Neural progenitor cell (in vitro differentiated cells): ENCODE measurements at regions not wholly inside any gene's neighbourhood (a gene's known extent, or its start where the extent isn't known, plus 50 kb on each side); places are given as distances from the start of the nearest gene placed in this dataset.
"Not testable (repeated sequence)": the region's sequence is repeated elsewhere in the genome, so short reads cannot be mapped to it uniquely, and the experiment has no call there.

Source experiments
- DNase-seq: peaks from one replicate; pipeline ENCODE4 v3.0.0-alpha.2; 2016; ENCODE audit warnings: low spot score
- H2AFZ ChIP-seq: fragments of 200-600 bp; sonication (generic); replicated peaks from 2 replicates; pipeline ENCODE4 v1.6.1; 2016; ENCODE audit warnings: antibody characterized with exemption
- H3F3A ChIP-seq: fragments of 200-600 bp; sonication (generic); 2 replicates; pipeline ENCODE4 v1.6.1; 2016; ENCODE audit warnings: antibody characterized with exemption, low read depth
- H3K27ac ChIP-seq: fragments of 200-600 bp; sonication (generic); 2 replicates; pipeline ENCODE4 v1.5.1; 2016; ENCODE audit warnings: mild to moderate bottlenecking
- H3K27me3 ChIP-seq: fragments of 200-600 bp; sonication (generic); 2 replicates; pipeline ENCODE4 v1.6.1; 2016; ENCODE audit warnings: mild to moderate bottlenecking, moderate library complexity
- H3K36me3 ChIP-seq: fragments of 200-600 bp; sonication (generic); 2 replicates; pipeline ENCODE4 v1.5.1; 2016
- H3K4me1 ChIP-seq: fragments of 200-600 bp; sonication (generic); 2 replicates; pipeline ENCODE4 v1.6.1; 2016; ENCODE audit warnings: mixed run types
- H3K4me2 ChIP-seq: fragments of 200-600 bp; sonication (generic); 2 replicates; pipeline ENCODE4 v1.6.1; 2016
- H3K4me3 ChIP-seq: fragments of 200-600 bp; sonication (generic); 2 replicates; pipeline ENCODE4 v1.5.1; 2016
- H3K79me2 ChIP-seq: fragments of 200-600 bp; sonication (generic); 2 replicates; pipeline ENCODE4 v1.6.1; 2016; ENCODE audit warnings: low read depth
- H3K9ac ChIP-seq: fragments of 200-600 bp; sonication (generic); 2 replicates; pipeline ENCODE4 v1.6.1; 2016
- H3K9me3 ChIP-seq: fragments of 200-600 bp; sonication (generic); 2 replicates; pipeline ENCODE4 v1.5.1; 2016; ENCODE audit warnings: low read depth
- H4K20me1 ChIP-seq: fragments of 200-600 bp; sonication (generic); 2 replicates; pipeline ENCODE4 v1.6.1; 2016; ENCODE audit warnings: low read depth
- H3K27ac Mint-ChIP-seq: 3 replicates; pipeline ENCODE4 v1.8.0; 2021; ENCODE audit warnings: mixed read lengths
- H3K27me3 Mint-ChIP-seq: 2 replicates; pipeline ENCODE4 v1.8.0; 2022; ENCODE audit warnings: low read depth, mild to moderate bottlenecking, inconsistent platforms, moderate library complexity, mixed read lengths; ENCODE audit not compliant: insufficient read depth
- H3K36me3 Mint-ChIP-seq: 3 replicates; pipeline ENCODE4 v1.8.0; 2021; ENCODE audit warnings: mixed read lengths
- H3K4me1 Mint-ChIP-seq: 3 replicates; pipeline ENCODE4 v1.8.0; 2021; ENCODE audit warnings: mixed read lengths
- H3K4me3 Mint-ChIP-seq: 3 replicates; pipeline ENCODE4 v1.8.0; 2021; ENCODE audit warnings: mild to moderate bottlenecking, moderate library complexity, mixed read lengths
- H3K9me3 Mint-ChIP-seq: 3 replicates; pipeline ENCODE4 v1.8.0; 2020; ENCODE audit warnings: mixed read lengths
- CTCF ChIP-seq: fragments of 200-600 bp; sonication (generic); IDR thresholded peaks from 2 replicates; pipeline ENCODE4 v1.5.1; 2017; ENCODE audit warnings: antibody characterized with exemption, mild to moderate bottlenecking

- not testable (repeated sequence) for H3K27me3 Mint-ChIP-seq, H3K9ac ChIP-seq, H3K36me3 Mint-ChIP-seq, H3K4me2 ChIP-seq, H3K79me2 ChIP-seq, H4K20me1 ChIP-seq, H3K9me3 ChIP-seq, H3K4me3 Mint-ChIP-seq, H3F3A ChIP-seq, H3K27ac ChIP-seq, H3K4me3 ChIP-seq, H2AFZ ChIP-seq, H3K27ac Mint-ChIP-seq, H3K4me1 Mint-ChIP-seq, H3K36me3 ChIP-seq, H3K9me3 Mint-ChIP-seq, H3K27me3 ChIP-seq, H3K4me1 ChIP-seq
- peak; percentile 44 for TF ChIP-seq CTCF
- DNase-seq, result peak; percentile 30
Measured at GRCh38 chr6:60338328-60339071, 1947.5 kb downstream of the KHDRBS2 start.

GRCh38 chr6:60335124-60335523, 1950.9 kb downstream of the KHDRBS2 start:
- H3K4me1 ChIP-seq, H3K4me2 ChIP-seq, H3K4me3 Mint-ChIP-seq, H3K27ac Mint-ChIP-seq, DNase-seq, H3K27me3 Mint-ChIP-seq, H4K20me1 ChIP-seq, H3F3A ChIP-seq, H3K27me3 ChIP-seq, H3K4me1 Mint-ChIP-seq, H3K9me3 ChIP-seq, H3K79me2 ChIP-seq, H2AFZ ChIP-seq, H3K4me3 ChIP-seq, H3K36me3 Mint-ChIP-seq, H3K27ac ChIP-seq, H3K36me3 ChIP-seq, H3K9me3 Mint-ChIP-seq, H3K9ac ChIP-seq: not testable (repeated sequence)

- not testable (repeated sequence) for H4K20me1 ChIP-seq, DNase-seq, H3K27ac Mint-ChIP-seq, H3K4me3 ChIP-seq, H3K9ac ChIP-seq, H3K9me3 ChIP-seq, H3K4me1 ChIP-seq, H3K4me2 ChIP-seq, H3F3A ChIP-seq, H3K27ac ChIP-seq, H3K4me1 Mint-ChIP-seq, H3K79me2 ChIP-seq, H2AFZ ChIP-seq, H3K27me3 Mint-ChIP-seq, H3K9me3 Mint-ChIP-seq, H3K36me3 Mint-ChIP-seq, H3K36me3 ChIP-seq, H3K27me3 ChIP-seq, H3K4me3 Mint-ChIP-seq
Measured at GRCh38 chr6:60333708-60334107, 1952.3 kb downstream of the KHDRBS2 start.

GRCh38 chr6:60308939-60309338, 1977.1 kb downstream of the KHDRBS2 start:
- not testable (repeated sequence) for H3K4me2 ChIP-seq, H3K27ac ChIP-seq, H3K27ac Mint-ChIP-seq, DNase-seq, H3K4me3 ChIP-seq, H3K9me3 ChIP-seq, H3K9me3 Mint-ChIP-seq, H3K4me1 ChIP-seq, H3K9ac ChIP-seq, H3F3A ChIP-seq, H3K36me3 ChIP-seq, H3K27me3 ChIP-seq, H3K4me1 Mint-ChIP-seq, H3K79me2 ChIP-seq, H3K27me3 Mint-ChIP-seq, H2AFZ ChIP-seq, H3K36me3 Mint-ChIP-seq, H4K20me1 ChIP-seq, H3K4me3 Mint-ChIP-seq
